NOMO-1 treated with DMSO at 0.1 percent for 48 hours (cell line): ENCODE measurements at regions not wholly inside any gene's neighbourhood (a gene's known extent, or its start where the extent isn't known, plus 50 kb on each side); places are given as distances from the start of the nearest gene placed in this dataset.

Source experiments
- DNase-seq: peaks from one replicate; lab custom pipeline; 2025; ENCODE audit not compliant: unreplicated experiment; lab: John Stamatoyannopoulos, UW

DNA sequence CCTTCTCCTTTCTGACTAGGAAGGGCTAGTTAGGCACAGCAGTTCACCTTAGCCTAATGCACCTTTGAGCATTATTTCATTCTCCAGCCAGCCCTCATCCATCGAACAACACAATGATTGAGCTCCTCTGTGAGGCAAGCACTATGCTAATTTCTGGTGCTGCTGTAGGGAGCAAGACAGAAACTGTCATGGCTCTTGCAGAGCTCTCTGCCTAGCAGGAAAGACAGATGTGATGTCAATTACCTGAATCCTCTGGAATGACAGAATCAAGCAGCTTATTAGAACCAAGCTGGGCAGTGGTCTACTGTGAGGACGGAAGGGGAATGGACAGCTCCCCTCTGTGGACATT is 256.1 kb upstream of the NOCT start:
- no peak for DNase-seq

DNA sequence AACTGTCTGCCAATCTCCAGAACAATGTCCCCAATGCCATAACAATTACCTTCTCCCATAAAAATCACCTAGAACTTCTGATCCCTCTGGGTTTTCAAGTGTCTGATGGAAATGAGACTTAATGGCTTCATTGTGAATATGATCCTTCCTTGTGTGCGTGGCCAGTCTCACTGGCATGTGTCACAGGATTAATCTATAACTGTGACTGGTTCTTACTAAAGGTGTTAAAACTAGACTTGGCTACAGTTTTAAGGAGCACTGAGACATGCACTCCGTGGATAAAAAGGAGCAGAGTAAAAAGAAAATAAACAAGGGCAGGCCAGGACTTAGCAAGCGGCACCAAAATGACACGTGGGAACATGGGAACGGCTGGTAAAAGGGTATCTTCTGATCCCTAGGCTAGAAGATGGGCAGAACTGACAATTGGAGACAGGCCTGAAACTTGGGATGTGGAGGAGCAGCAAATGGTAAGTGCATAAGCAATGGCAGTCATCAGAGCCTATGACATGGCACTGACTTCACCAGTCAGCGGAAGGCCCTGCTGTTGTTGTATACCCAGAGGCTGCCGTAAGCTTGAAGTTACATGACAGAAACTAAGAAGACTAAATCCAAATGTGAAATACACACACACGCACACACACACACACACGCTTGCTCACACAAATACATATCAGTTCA is 256.6 kb upstream of the NOCT start:
- no peak for DNase-seq

DNA sequence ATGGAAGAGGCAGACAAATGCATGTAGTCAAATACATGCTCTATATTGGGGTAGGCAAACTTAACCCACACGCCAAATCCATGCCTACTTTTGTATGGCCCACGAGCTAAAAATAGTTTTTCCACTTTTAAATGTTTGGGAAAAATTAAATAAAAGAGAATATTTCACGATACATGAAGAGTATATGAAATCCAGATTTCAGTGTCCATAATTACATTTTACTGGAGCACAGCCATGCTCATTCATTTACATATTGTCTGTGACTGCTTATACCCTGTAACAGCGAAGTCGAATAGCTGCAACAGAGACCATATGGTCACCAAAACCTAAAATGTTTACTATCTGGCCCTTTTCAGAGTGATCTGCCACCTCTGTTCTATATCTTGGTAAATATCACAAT is 257.4 kb upstream of the NOCT start:
- no peak for DNase-seq

DNA sequence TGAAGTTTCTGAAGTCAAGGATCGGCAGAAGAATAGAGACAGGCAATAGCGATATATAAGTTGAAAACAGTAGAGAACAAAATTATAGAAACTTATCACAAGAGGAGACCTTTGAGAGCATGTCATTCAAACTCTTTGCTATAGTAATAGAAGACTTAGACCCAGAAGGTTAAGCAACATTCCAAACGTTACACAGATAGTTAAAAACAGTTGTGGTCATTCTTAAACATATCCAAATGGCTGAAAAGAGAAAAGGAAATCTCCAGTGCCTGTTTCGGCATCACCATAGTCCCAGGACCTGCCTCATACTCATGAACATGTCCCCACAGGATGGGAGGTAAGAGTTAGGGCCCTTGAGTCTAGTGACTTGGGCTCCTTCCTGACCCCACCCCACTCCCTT is 258.1 kb upstream of the NOCT start:
- no peak for DNase-seq

DNA sequence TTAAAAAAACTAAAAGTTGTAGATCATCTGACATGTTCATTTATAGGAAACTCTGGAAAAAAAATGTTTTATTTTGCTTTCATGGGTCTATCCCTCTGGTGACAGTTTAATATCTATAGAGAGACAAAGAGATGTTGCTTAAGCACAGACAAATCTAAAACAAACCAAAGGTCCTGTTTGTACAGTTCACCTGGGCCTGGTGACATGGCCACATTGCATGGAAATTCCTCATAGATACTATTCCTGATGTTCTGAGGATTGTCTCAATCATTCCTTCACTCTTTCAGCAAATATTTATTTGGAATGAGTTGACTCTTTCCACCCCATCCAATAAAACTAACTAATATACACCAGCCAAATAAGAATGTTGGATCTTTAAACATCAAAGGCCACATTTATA is 259.1 kb upstream of the NOCT start:
- DNase-seq = no peak

DNA sequence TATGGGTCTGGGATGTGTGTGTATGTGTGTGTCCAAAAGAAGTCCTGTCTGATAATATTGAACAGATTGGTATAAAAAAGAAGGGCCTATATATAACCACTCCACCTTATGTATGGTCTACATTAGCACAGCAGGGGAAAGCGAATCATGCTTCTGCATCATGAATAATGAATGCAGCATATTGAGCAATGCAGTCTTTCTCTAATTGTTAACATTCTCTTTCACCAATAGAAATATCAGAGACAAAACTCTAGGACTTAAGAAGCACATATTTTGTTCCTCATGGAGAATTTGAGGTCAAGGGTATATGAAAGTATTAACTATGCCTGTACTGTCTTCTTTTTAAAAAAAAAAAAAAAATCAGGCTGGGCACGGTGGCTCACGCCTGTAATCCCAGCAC is 264.3 kb upstream of the NOCT start:
- DNase-seq = no peak

DNA sequence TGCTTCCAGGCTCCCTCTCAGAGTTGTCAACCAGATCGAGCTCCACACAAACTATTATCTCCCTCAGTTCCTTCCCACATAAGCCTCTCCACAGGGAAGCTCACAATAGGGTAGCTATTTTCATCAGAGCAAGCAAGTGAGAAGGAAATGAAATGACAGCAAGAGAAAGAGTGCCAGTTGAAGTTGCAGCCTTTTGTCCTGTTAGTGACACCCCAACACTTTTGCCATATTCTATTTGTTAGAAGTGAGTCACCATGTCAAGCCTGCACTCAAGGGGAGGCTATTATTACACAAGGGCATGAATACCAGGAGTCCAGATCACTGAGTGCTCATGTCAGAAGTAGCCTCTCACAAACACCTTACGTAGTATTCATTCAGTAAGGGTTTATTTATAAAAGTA is 266.3 kb upstream of the NOCT start:
- DNase-seq = no peak

DNA sequence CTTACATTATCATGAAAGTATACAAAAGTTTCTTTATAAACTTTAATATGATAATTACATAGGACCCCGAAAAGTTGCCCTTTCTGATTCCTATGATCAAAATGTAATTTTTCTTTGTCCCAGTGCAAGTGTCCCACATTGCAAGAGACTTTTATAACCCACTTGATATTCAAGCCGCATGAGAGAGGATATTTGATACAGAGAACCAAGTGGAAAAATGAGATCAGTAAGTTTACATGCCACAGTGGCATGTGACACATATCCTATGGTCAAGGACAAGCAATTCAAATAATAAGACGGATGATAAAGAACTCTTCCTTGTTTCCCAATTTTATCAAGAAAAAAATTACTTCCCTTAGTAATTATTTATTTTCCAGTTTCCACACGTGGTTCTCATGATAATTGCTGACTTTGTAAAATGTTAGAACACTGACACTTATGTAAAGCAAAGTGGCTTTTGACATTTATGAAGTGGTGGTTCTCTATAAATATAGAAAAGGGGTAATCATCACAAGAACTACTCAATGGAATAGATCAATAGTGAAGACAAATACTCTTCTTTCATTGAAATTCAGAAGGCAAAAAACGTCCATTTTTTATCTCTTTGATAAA is 273.7 kb upstream of the NOCT start:
- no peak for DNase-seq

DNA sequence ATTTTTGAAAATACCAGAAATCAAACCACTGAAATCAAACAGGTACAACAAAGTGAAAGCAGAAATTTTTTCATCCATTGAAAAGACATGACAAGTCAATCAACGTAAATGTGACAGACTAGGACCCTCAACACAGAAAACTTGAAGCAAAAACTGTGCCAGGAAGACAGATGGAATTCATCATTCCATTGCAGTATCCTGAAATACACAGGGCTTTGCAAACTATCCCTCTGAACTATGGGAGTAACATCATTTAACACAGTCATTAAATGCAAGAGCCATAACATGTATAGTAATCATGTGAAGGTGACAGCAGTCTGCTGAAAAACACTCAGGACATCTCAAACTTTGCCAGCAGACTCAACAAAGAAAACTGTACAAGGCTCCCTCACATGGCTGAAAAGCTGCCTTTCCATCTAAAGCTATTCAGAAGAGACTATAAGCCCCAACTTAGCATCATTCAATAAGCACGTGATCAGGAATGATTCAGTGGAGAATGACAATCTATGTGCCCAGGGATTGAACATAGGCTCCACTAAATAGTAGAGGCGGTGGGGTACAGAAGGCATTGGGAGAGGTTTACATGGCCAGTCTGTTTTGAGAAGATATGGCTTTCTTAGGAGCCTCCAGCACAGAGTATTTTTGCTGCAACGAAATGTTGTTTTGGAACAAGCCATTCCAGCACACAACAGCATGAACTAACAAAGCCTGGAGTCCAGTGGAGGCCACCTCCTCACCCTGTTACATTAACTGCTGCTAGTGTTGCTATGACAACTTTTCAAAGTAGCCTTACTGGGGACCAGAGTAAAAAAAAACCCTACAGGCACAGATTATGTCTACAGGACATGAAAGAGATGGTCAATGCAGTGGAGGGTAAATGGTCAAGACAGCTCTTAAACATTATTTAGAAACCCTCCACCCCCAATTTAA is 274.5 kb upstream of the NOCT start:
- no peak for DNase-seq

DNA sequence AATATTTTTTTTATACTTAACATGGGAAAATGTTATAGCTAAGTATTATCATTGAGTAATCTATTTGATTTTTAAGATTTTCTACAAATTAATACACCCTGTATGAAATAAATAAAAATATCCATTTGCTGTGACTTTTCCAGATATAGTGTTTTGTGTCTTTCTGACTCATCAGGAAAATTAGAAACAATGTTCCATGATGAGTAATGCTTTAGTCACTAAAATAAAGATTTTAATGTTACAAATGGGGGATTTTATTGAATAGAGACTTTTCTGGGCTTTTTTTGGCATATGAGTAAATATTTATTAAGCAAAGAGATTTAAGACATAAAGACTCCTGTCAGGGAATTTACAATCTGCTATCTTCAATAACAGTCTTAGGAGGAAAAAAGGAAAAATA is 279.2 kb upstream of the NOCT start:
- DNase-seq = no peak

DNA sequence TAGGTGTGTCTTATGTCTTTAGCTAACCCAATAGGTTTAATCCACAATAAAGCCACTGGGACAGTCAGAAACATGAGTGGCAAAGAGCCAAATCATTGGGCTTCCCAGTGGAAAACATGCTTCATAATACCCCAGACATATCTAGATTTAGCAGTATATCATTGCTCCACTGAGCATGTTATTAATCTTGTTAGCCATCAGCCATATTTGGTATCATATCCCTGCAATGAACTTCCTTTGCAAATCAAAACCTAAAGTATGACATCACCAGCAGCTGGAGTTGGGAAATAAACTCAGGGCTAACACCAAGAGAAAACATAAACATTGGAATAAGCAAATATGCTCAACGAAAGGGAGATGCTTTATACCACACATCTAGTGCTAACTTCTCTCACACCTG is 280.8 kb upstream of the NOCT start:
- no peak for DNase-seq

DNA sequence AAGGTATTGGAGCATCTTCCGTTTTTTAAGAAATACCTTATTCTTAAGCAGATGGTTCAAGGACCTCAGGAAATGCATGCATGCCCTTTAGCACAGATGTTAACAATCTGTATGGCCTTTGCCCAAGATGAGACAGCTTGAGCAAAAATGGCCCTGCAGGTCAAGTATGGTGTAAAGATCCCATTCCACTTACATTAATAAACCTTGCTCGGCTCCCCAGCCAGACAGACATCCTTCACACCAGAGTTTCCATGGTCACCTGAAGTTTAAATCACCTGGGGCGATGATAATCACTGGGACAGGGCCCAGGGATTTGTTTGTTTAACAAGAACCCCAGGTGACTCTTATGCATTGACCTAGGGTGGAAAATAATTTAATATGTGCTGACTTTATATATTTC is 287.0 kb upstream of the NOCT start:
- no peak for DNase-seq

DNA sequence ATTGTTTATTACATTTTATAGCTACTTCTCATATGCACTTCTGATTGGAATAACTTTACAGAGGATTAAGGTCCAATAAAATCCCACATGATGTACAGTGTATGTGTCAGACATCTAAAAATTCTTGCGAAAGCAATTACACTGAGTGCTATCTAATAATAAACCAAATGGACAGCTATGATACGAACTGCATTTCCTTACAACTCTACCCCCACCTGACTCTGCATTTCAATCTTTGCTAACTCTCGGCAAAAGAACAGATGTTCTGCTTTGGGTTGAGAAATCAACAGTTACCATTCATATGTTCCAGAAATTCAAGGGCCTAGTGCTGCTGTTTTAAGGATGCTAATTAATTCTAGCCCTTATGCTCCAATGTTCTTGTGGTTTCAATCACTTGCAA is 287.9 kb upstream of the NOCT start:
- no peak for DNase-seq

DNA sequence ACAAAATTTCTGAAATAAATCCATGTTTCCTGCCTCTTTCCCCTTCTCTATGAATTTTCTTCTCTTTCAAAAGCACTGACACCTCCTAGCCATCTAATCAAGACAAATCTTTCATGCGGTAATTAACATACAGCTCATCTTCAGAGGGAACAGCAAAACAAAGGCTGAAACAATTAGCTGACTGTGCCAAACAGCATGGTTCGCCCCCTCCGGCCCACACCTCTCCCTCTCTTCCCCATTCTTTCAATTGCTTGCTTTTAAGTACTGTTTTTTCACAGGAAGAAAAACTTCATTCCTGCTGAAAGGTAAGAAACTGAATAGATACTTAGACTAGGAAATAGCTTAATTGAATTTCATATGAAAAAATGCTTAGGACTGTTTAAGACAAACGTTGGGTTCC is 291.1 kb upstream of the NOCT start:
- DNase-seq = no peak

DNA sequence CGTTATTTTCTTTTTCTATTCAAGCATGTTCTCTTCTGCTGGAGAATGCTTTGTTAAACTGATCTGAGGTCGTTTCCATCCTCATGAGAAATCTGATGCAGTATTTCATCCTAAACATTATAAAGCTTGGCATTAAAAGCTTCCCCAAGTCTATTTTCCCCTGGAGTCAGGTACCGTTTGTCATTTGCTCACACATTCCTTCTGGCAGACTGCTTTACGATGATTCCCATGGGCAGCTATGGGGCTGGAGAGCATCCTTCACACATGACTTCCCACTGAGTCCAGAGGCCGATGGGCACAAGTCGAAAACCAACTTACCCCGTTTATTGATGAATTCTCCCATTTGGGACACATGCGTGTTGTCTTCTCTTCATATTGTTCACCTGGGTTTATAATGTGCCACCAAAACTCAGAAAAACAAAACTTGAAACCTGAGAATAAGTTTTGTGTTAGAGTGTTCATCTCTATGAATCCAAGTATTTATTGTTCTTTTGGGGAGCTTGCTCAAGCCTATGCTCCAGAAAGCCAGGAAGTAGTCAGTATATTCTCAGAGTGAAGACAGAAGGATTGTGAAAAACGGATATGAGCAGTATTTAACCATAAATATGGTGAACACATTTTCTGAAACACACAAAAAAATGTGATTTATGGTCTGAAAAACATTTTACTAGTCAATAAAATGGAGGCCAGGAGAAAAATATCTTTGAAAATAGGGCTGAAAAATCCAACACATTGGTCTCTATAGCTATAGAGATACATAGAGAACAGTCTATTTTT is 298.8 kb upstream of the NOCT start:
- no peak for DNase-seq

DNA sequence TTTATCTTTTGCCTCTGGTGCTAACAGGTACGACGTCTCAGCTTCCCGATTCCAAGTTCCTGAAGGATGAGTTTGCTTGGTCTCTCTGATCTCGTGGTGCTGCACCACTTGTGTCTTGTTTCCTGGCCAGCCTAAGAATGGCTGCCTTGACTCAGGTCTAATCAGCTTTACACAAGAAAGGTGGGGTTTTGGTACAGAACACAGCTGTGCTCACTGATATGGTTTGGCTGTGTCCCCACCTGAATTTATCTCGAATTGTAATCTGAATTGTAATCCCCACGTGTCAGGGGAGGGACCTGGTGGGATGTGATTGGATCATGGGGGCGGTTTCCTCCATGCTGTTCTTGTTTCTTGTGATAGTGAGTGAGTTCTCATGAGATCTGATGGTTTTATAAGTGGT is 305.3 kb upstream of the NOCT start:
- no peak for DNase-seq

DNA sequence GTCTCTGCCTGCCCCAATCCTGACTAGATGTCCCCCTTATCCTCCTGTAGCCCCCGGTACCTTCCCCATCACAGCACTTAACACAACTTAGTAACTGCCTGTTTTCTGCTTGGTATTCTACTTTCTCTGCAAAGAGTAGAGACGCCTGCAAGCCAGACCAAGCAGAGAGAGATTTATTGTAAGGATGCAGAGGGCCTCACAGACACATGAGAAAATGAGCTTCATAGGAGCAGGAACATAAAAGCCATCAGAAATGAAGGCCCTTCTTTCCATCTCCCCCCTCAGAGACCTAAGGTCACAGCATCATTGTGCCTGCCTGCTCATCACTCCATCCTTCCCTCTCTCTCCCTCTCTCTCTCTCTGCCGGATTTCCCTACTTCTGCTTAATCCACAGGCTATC is 305.7 kb upstream of the NOCT start:
- no peak for DNase-seq

DNA sequence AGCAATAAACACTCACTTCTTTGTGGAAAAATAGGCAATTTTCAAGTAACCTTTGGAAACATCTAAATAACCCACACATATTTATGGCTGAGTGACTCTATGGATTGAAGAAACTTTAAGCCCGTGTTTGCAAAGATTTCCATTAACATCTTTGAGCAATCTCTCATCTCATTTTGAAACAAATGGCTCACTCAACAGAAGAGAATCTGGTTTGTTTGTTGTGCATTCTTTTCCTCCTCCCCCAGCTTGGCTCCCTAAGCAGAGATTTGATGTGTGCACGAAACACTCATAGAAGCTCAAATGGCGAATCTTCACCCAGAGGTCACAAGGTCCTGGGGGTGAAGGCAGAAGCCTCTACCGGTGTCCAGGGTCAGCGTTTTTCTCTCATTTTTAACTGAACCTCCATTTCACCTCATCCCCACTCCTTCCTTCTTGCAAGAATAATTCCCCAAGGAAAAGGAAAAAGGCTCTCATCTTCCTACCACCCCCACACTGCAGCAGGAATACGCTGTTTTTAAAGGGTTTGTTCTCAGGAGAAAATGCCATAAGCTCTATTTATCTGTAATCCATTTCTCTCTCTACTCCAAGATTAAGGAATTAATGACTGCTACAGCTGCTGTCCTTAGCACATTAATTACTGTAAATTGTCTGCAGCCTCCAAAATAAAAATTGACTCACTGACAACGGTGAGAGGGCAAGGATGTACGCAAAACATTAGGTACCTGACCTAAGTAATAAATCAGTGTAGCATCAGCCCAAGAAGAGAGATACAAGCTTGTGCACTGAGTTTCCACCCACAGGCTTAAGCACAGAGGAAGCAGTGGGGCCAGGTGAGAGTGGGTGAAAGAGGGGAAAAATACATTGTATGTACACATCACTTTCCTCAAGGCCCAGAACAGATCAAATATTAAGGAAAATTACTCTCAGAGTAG is 307.6 kb upstream of the NOCT start:
- no peak for DNase-seq

DNA sequence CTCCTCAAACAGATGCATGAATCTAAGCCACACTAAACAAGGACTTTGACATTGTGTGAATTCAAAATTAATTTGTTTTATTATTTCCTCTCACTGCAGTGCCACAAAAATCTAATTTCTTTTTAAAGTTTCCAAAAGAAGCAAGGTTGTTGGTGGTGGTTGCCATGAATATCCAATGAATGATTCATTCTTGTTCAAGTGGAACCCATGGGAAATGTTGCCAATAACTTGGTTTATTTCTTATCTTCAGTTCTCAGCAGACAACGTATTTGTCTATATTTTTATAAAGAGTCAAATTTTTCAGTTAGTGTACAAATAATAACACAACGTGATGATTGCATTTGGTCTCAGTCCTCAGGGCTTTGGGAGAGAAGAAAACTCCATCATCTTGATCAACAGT is 309.4 kb upstream of the NOCT start:
- no peak for DNase-seq

DNA sequence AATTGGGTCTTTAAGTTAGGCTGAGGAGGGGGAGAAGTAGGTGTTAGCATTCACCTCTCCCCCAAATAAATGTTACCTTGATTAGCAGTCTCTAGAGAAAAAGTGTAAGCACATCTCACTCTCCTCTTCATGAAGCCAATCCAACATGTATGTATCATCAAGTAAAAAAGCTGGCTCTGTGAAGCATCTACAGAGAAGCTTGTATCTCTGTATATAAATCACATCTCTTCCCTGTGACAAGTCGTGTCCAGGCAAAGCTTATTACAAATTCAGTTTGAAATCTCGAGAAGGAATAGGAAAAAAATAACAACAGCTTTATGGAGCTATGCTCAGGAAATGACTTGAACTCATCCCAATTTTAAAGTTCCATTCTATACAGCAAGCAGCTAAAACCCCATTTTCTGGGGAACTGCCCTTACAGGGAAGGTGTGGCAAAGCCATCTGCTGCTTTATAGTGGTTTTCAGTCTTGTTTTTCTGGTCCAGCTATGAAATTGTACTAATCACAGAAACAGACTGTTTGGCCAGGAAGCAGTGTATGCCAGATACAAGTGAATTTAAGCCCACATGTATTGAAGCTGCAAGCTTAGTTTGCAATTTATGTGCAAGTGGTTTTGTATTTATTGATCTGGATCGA is 313.3 kb upstream of the NOCT start:
- no peak for DNase-seq
